ENCODE measurements at regions not wholly inside any gene's neighbourhood (a gene's known extent, or its start where the extent isn't known, plus 50 kb on each side); places are given as distances from the start of the nearest gene placed in this dataset.

DNA sequence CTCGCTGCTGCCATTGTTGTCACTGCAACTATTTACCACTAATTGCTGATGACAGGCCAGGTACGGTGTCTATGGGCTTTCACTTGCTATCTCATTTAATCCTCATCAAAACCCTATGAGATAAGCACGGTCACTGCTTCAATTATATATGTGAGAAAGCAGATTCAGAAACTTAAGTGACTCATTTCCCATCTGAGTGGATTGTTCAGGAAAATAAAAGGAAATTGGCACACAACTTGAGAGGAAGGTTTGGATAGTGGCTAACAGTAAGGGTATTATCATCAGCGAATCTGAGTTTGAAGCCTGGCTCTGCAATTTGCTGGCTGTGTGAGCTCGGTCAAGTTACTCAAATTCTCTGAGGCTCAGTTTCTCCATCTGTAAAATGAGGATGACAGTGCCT is 196.0 kb downstream of the KCNS3 start:
- intact Hi-C loops (cut with DNase I) = no loop called here
- Histone ChIP-seq H3K36me3 (no peaks in the 10 kb centered on the region), H3K4me1 (no peaks in the 10 kb centered on the region), H3K27me3 (no peaks in the 10 kb centered on the region), H3K9ac (ENCODE audit: low read depth in 2 of 2, low read length in 2 of 2) (no peak overlapping the region), H3K4me3 (no peak overlapping the region), H3K9me3 (no peaks in the 10 kb centered on the region), H3K27ac (no peak overlapping the region)
- no peak for DNase-seq
- TF ChIP-seq, protein P1, sequence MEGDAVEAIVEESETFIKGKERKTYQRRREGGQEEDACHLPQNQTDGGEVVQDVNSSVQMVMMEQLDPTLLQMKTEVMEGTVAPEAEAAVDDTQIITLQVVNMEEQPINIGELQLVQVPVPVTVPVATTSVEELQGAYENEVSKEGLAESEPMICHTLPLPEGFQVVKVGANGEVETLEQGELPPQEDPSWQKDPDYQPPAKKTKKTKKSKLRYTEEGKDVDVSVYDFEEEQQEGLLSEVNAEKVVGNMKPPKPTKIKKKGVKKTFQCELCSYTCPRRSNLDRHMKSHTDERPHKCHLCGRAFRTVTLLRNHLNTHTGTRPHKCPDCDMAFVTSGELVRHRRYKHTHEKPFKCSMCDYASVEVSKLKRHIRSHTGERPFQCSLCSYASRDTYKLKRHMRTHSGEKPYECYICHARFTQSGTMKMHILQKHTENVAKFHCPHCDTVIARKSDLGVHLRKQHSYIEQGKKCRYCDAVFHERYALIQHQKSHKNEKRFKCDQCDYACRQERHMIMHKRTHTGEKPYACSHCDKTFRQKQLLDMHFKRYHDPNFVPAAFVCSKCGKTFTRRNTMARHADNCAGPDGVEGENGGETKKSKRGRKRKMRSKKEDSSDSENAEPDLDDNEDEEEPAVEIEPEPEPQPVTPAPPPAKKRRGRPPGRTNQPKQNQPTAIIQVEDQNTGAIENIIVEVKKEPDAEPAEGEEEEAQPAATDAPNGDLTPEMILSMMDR (IDR thresholded peaks at IDR 0.05) = no peak

DNA sequence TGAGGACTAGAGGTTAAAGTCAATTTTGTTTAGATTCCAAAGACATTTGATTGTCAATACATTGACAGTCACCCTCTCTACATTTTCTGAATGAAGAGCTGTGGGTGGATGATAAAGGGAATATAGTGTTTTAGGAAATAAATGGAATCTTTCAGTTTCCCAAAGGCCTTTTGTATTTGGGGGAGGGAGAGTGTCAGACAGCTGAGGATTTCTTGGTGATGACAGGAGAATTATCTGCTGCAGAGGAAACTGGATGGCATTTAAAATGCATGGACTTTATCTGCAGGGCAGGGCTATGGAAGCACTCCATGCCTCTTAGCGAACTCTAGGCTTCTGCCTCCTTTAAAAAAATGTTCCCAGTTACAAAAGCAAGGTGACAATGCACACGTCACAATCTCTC is 195.1 kb downstream of the KCNS3 start:
- Histone ChIP-seq H3K36me3 (no peaks in the 10 kb centered on the region), H3K27ac (no peak overlapping the region), H3K27me3 (no peaks in the 10 kb centered on the region), H3K9me3 (no peaks in the 10 kb centered on the region), H3K4me1 (no peaks in the 10 kb centered on the region), H3K4me3 (no peak overlapping the region), H3K9ac (ENCODE audit: low read depth in 2 of 2, low read length in 2 of 2) (no peak overlapping the region)
- TF ChIP-seq, protein P1 (IDR thresholded peaks at IDR 0.05) = no peak
- intact Hi-C loops (cut with DNase I) = no loop called here
- no peak for DNase-seq

- intact Hi-C loops (cut with DNase I) = no loop called here
- Histone ChIP-seq H3K27me3 (no peaks in the 10 kb centered on the region), H3K4me1 (no peaks in the 10 kb centered on the region), H3K9me3 (no peaks in the 10 kb centered on the region), H3K9ac (ENCODE audit: low read depth in 2 of 2, low read length in 2 of 2) (no peak overlapping the region), H3K36me3 (no peaks in the 10 kb centered on the region), H3K27ac (no peak overlapping the region), H3K4me3 (no peak overlapping the region)
- TF ChIP-seq, protein P1 (IDR thresholded peaks at IDR 0.05) = no peak
- no peak for DNase-seq
Observed at GRCh38 chr2:18067588-18068384, 189.3 kb downstream of the KCNS3 start.

DNA sequence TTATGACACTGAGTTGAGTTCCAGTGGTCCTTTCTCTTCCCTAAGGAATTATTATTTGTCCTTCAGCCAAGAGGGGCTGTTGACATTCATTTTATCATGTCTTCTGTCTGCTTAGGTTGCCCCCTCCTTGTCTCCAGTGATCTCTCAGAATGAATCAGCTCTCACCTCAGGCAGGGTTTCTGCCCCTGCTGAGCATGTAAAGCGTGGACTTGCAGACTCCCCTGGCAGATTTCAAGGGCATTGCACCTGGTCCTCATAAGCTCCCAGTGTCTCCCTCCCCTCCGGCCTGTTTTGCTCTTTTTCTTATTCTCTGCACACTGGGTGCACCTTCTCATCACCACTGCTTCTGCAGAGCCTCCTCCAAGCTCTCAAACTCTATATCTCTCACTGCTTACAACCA is 188.4 kb downstream of the KCNS3 start:
- Histone ChIP-seq H3K4me3 (no peak overlapping the region), H3K9me3 (no peaks in the 10 kb centered on the region), H3K27ac (no peak overlapping the region), H3K27me3 (no peaks in the 10 kb centered on the region), H3K9ac (ENCODE audit: low read depth in 2 of 2, low read length in 2 of 2) (no peak overlapping the region), H3K36me3 (no peaks in the 10 kb centered on the region), H3K4me1 (no peaks in the 10 kb centered on the region)
- DNase-seq = no peak
- TF ChIP-seq, protein P1 (IDR thresholded peaks at IDR 0.05) = no peak
- intact Hi-C loops (cut with DNase I) = no loop called here

DNA sequence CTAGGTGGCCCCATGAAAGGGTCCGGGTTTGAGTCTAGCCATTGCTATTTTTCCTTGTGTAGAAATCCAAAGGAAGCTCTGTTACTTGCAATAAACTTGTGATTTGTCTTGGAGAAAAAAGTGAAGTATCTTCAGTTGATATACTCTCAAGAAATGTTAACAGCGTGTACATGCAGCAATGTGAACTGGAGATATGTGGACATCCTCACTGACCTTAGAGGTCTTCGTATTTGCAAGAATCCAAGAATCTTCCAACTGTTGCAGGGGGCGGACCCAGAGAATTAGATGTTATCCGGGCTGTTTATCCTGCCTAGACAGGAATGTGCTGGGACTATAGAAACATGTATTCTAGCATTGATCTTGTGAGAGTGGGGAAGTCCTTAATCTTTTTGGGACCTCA is 187.6 kb downstream of the KCNS3 start:
- H3K27me3 ChIP-seq = no peaks in the 10 kb centered on the region
- no peaks in the 10 kb centered on the region for H3K9me3 ChIP-seq
- H3K36me3 ChIP-seq = no peaks in the 10 kb centered on the region
- intact Hi-C loops (cut with DNase I) = no loop called here
- no peak for DNase-seq
- TF ChIP-seq, protein P1 (IDR thresholded peaks at IDR 0.05) = no peak
- no peak overlapping the region for H3K27ac ChIP-seq
- H3K4me1 ChIP-seq = no peaks in the 10 kb centered on the region
- no peak overlapping the region for H3K9ac ChIP-seq (ENCODE audit: low read depth in 2 of 2, low read length in 2 of 2)
- H3K4me3 ChIP-seq = no peak overlapping the region

Data from colonic mucosa (tissue), 4 donors.